NCI-H526 (cell line): ENCODE measurements at regions not wholly inside any gene's neighbourhood (a gene's known extent, or its start where the extent isn't known, plus 50 kb on each side); places are given as distances from the start of the nearest gene placed in this dataset.
"Not testable (repeated sequence)": the region's sequence is repeated elsewhere in the genome, so short reads cannot be mapped to it uniquely, and the experiment has no call there.

Source experiments
- DNase-seq, 2 experiments: peaks; one replicate each; lab custom pipeline; 2025; lab: John Stamatoyannopoulos, UW

DNA sequence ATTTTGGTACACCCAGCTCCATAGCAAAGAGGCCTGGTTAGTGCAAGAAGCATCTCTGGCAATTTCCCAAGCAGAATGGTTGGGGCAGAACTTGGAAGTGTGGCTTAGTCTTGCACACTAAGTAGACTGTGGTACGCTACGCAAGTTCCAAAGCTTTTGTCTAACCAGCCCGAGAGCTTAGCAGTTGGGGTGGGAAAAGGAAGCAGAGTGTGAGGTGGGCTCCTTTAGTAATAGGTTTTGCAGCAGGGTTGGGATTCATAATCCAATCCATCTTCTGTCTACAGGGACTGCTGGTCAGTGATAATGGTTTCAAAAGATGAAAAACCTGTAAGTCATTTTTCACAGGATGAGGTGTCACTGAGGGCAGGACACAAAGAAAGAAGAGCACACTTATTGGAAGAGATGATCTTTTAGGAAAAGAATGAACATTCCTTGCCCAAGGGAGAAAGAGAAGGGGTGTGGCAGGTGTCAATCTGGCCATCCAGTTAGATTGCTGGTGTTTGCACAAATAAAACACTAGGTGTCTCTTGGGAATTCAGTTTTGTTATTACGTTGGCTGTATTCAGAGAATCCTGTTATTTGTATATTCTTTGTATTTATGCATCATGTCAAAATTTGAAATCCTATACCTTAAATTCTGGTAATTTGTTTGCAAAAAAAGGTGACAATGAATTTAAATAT, 244.3 kb downstream of the GPAT3 start:
- no peak for DNase-seq

DNA sequence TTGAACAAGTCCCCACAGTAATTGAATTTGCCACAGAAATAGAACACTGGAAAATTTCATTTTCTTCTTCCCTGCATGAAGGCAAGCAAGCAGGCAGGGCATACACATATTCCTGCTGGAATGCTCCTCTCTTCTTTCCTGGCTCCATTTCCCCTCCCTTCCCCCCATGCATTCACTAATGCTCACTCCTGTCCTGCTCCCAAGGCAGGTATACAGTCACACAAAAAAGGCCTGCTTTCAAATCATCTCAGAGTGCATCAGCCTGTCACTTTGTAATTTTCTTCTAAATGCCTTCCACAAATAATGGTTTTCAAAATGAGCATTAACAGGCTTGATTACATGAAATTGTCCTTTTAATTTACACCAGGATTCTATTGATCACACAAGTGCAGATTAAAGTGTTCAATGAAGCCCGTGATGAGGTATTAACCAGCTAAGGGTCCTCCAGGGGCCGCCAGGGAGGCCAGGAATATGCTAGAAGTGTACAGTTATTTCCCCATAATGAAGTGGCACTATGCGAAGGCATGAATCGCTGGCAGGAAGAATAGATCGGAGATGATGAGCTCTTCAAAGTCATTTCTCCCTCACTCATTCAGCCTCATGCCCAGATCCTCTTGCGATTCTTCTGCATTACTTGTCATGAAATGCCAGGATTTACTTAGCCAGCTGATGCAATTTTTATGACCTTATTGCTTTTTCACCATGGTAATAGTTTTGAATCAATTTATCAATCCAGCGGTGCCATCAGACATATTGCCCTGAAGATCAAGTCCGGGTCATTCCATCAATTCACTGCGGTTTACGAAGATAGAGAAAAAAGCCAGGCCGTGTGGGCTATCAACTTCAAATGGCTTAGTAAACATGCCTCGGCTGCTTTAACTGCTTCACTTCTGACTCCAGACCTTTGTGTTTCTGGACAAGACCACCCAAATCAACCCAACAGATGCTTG, 243.5 kb downstream of the GPAT3 start:
- no peak for DNase-seq

DNA sequence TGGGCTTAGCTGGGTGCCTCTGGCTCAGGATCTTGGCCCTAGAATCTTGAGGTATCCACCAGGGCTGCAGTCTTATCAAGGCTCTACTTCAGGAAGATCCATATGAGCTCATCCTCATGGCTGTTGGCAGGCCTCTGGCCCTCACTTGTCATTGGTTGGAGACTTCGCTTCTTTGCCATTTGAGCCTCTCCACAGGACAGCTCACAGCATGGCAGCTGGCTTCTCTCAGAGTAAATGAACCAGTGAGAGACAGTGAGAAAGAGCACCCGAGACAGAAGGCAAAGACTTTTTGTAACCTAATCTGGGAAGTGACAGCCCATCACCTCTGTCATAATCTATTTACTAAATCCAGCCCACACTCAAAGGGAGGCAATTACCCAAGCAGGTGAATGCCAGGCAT, 236.8 kb downstream of the GPAT3 start:
- DNase-seq, result no peak

DNA sequence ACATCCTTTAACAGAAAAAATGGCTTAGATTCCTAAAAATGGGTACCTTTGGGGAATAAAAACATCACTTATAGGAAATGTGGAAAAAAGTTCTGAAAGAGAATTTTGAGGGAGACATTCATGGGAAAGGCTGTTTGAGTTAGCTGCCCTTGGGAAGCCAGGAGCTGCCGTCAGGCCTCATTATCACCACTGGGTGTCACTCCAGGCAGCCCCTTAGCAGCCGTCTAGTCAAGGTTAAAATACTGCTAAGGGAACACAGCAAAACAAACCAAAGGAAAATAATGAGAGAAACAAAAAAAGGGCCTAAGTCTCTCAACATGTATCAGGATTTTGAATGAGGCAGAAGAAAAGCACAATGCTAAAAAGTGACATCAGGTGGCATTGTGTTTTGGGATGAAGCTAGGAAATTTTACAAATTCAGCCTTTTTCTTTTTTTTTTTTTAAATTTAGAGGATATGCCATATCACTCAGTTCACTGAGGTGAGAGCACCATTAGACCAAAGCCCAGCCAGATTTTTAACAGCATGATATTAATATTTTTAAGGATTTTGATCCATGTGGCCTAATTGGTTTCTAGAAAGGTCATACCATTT, 235.3 kb downstream of the GPAT3 start:
- peak in 1 of 2 experiments; percentile 60 for DNase-seq

DNA sequence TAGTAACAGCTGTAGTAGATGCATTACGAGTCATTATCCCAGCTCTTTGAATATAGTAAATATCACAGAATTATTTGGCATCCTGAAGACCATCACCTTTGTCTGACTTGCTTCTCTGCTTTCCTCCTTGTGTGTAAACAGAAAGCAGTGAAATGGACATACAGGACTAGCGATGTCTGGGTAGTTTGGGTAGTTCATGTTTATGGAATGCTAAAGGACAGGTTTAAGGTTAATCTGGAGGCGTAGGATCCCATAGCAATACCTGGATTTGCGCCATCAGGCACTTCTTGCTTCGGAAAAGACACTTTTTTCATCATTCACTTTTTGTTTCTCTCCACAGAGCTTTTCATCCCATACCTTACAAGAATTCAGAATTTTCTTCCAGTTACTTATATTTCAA, 232.2 kb downstream of the GPAT3 start:
- DNase-seq, result no peak

DNA sequence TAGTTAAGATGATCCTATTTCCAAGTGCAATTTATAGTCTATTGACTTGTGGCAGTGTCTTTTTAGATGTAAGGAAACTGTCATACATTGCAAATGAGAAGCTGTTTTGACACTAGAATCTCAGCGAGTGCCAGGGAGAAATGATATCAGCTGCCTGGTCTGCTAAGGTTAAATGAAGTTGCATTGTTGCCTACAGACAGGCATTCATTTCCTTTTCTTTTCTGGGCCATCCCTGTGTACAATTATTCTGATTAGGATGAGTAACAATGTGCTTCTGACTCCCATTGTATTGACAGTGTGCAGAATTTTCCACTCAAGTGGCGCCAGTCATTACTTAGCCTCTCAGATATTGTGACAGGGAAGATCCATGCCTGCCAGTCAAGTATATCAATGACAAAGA, 231.2 kb downstream of the GPAT3 start:
- no peak for DNase-seq

DNA sequence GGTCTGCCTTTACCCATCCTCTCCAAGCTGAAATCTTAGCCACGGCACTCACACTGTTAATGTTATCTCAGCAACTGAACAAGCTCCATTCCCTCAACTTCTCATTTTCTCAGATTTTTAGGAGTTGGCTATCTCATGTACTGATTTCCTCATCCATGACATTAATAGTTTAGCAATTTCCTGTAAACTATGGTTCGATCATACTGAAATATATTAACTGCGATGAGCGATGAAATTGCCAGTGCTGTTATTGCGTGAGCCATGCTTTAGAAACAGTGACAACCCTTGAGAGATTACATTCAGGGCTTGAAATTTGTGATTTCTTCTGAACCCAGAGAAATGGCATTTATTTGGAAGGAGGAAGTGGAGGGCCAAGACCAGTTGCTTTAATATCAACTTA, 223.7 kb downstream of the GPAT3 start:
- DNase-seq, result no peak

DNA sequence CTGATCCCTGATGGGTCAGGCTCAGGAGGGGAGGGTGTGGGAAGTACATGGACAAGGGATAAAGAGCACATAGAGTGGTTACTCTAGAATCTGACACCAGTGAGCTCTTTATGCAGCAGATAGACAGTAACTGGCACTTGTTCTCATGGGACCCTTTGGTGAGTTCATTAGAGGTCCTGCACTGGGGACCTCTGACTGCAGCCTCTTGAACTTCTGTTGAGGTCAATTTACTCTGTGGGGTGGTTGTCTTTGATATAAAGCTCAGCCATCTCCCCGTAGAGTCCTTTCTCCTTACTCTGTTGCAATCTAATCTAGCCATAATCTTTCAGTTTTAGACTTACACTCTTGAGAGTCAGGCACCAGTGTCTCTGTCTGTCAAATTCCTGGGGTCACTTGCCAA, 222.4 kb downstream of the GPAT3 start:
- no peak for DNase-seq

DNA sequence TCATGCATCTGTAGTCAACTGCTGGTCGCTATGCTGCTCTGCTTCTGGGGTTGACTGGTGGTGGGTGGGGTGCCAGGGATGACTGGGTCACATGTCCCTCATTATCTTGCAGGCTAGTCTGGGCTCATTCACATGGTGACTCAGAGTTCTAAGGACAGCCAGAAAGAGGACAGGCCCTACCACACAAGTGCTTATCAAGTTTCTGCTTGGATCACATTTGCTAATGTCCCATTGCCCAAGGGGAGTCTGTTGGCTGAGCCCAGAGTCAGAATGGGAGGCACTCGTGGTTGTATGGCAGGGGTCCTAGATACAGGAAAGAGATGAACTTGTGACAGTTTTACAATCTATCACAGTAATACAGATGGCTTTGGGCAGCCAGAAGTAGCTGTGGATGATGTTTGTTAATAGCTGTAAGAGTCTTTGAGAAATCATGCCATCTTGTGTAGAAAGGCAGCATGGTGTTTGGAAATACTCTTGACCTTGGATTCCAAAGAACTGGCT, 221.3 kb downstream of the GPAT3 start:
- no peak for DNase-seq

DNA sequence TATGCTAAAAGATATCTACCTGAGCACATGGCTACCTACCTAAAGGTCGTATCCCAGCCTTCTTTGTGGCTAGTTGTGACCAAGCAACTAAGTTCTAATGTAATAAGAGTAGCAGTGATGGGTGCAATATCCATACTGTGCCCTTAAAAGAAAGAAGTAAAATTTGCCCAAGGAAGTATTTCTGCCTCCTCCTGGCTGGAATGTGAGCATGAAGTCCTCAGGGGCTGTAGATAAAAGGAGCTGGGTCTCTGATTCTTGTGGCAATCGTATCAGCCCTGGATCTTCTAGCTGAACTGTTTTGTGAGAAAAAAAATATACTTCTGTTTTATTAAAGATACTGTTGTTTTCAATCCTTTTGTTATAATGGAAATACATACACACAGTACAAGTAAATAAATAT, 217.4 kb downstream of the GPAT3 start:
- no peak for DNase-seq

DNA sequence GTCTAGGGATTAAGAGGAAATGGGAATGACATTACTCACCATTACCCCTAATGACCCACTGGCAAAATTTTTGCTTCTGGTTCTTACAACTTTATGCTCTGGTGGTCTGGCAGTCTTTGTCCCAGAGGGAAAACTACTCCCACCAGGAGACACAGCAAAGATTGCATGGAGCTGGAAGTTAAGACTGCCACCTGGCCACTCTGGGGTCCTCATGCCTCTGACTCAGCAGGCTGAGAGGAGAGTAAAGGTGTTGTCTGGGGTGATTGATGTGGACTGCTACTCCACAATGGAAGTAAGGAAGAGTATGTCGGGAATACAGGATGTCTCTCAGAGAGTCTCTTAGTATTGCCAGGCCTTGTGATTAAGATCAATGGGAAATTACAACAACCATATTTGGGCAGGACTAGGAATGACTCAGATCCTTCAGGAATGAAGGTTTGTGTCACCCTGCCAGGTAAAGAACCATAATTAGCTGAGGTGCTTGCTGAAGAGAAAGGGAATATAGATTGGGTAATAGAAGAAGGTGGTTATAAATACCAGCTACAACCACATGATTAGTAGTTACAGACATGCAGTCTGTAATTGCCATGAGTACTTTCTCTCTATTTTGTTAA, 215.5 kb downstream of the GPAT3 start:
- no peak for DNase-seq

DNA sequence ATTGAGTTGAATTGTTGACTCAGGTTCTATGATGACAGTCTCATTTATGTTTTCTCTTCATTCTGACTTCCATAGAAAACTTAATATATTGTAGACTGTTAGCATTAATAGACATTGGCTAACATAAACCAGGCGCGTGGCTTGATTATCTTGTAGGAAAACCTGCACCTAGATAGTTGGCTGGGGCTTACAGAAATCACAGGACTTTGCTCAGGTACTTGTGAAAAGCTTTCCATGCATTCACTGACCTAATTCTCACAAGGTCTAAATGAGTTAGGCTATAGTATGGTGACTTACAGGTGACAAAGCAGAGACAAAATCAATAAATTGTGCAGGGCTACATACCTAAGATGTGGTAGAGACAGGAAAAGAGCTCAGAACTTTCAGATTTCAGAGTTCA, 212.8 kb downstream of the GPAT3 start:
- DNase-seq, result no peak

DNA sequence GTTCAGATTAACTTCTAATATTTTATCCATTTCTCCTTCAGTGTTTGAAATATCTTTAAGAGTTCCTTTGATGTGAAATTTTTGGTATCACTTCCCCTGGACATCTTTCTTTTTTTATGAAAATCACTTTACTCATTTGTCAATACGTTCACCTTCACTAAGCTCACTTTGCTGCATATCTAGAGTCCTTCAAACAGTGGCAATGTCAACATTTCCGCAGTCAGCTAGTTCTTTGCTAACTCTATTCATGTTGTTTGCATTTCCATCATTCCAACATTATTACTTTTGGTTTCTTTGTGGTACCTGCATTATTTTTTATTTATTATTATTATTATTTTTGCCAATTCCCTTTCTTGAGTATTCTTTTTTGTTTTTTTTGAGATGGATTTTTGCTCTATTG, 203.0 kb downstream of the GPAT3 start:
- DNase-seq, result no peak

DNA sequence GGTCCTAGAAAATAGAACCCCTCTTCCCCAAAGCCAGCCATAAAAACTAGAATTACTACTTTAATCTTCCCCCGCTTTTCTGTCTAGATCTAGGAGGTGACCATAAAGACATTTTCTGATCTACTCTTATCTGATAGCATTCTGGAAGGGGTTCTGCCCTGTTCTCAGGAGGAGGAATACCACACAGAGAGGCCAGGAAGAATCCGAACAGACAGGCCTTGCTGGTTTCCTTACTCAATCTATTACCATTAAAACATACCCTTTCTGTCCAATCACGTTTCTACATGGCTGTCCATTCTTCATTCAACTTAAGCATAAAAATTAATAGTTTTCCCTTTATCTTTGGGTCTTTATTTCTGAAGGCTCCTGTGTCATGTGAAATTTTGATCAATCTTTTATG, 198.7 kb downstream of the GPAT3 start:
- no peak for DNase-seq

DNA sequence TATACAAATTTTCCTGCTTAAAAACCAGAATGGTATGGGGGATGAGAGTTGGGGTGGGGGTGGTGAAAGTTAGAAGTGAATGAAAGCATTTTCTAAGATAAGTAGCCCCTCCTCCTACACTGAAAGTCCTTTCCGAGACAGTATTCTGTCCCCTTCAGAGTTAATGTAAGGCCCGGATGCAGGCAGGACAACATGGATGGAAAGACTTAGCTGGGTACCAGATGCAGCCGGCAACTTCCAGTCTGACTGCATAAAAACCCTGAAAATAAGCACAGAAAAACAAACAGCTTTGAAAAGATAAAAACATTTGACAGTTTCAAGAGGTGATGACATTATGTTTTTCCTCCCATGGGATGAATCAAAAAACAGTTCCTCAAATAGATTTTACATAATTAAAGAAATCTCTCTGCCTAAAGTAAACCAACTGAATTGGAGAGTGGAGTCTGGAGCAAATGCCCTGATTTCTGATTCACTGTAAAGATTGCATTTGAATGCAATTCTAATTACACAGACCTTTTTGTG, 196.3 kb downstream of the GPAT3 start:
- no peak for DNase-seq

DNA sequence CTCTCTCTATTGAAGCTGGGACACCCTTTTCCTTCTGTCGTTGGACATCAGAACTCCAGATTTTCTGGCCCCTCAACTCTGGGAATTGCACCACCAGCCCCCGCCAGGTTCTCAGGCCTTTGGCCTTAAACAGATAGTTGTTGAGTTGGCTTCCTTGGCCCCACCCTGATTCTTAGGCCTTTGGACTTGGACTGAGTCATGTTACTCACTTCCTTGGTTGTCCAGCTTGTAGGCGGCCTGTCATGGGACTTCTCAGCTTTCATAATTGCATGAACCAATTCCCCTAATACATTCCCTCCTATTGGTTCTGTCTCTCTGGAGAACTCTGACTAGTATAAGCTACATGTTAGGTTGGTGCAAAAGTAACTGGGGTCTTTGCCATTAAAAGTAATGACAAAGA, 195.7 kb downstream of the GPAT3 start:
- no peak for DNase-seq

DNA sequence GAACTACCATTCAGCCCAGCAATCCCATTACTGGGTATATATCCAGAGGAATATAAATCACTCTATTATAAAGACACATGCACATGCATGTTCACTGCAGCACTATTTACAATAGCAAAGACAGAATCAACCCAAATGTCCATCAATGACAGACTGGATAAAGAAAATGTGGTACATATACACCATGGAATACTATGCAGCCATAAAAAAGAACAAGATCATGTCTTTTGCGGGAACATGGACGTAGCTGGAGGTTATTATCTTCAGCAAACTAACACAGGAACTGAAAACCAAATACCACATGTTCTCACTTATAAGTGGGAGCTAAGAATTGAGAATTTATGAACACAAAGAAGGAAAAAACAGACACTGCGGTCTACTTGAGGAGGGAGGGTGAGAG, 195.1 kb downstream of the GPAT3 start:
- DNase-seq, result not testable (repeated sequence)

DNA sequence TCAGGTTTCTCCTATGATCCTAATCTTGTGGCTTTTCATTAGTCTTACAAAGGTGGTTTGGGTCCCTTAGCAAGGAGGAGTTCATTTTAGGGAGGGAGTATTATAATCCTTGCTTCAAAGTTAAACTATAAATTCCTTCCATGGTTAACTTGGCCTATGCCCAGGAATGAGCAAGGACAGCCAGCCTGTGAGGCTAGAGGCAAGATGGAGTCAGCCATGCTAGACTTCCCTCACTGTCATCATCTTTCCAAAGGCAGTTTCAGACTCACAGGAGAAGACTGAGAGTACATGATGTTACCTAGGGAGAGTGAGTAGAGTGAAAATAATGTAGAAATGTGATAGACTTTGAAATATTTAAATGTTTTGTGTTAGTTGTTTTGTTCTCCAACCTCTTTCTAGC, 192.3 kb downstream of the GPAT3 start:
- no peak for DNase-seq

DNA sequence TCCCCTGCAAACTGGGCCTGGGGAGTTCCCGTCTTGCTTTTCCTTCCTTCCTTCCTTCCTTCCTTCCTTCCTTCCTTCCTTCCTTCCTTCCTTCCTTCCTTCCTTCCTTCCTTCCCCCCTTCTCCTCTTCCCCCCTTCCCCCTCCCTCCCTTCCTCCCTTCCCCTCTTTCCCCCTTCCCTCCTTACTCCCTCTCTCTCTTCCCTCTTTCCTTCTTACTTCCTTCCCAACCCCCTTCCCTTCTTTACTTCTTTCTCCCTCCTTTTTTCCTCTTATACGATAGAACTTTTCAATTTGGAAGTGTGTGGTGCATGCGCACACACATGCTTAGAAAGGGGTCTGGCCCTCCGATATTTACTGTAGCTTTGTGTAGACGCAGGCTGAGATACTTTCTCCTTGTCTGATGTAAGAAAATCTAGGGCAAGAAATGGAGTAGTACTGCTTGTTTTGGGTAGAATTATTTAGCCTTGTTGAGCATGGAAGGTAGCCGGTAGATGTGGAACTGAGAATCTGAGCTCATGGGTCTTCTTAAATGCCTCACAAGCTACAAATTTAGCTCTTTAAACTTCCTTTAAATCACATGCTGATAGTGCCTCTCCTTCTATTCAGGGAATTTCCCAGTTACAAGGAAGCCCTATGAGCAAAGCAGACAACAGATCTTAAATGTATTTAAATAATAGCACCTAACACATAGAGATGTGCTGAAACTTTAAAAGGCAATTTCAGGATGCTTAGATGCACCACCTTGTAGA, 189.6 kb downstream of the GPAT3 start:
- DNase-seq, result no peak

DNA sequence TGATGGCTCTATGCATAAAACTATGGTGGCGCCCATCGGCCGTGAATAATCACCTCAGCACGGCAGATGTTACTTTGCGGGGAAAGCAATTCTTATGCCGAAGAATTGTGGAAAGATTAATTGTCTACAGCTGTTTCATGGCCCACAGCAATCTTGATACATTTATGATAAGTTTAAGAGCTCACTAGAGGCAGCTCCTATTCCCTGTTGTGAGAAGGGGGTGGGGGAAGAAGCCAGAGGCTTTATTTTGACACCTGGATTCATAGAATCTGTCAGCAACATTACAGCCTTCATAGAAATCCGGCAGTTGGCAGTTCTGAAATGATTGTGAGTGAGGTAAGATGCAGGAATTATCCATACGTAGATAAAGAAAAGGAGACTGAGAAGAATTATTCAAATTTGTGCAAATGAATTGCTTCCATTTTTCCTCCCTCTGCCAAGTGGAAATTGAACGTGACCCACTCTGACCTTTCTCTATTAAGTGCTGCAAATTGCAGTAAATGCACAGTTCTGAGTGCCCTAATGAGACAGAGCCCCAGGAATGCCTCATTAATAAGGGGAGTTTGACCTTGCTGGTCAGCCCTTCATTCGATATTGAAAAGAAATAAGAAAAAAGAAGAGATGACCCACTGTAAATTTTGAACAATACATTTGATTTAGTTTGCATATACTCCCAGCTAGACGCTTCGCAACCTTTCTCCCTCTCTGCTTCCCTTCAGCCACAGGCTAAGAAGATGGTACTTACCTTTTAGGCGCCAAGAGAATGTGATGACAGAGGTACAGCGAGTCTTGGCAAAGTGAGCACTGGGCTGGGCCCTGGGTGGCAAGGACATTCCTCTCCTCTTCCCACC, 188.8 kb downstream of the GPAT3 start:
- DNase-seq, result peak in 1 of 2 experiments; percentile 8
